ENCODE measurements at regions not wholly inside any gene's neighbourhood (a gene's known extent, or its start where the extent isn't known, plus 50 kb on each side); places are given as distances from the start of the nearest gene placed in this dataset.

DNA sequence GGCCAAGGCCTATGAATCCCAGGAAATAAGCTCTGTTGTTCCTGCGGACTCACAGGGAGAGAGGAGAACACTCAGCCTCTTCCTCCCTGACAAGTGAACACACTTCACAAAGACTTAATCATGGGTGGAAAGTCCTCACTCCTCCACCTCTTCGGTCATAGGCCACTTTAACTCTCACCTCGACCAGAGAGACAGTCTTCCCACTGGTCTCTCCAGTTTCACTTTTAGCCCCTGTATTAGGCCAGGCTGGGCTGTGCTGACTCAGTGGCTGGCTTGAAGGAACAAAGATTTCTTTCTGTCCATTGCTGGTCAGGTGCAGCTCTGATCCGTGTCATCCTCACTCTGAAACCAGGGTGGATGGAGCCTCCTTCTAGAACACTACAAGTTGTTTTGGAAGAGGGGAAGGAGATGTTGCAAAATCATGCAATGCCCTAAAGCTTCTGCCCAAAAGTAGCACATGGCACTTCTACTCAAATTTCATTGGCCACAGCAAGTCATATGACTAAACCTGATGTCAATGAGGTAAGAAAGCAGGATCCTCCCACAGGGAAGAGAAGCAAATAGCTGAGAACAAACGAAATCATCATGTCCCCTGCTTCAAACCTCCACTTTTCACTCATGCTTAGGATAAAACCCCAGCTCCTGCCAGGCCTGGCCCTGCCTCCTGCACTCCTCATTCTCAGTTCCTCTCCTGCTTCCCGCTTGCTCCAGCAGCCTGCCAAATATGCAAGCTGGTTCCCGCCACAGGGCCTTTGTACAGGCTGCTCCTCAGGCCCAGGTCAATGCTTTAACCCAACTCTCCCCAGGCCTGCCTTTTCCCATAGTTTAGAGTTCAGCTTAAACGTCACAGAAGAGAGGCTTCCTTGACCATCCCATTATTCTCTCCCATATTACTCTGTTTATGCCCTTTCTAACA is 150.5 kb upstream of the RUNX3 start:
- TF ChIP-seq EZH2phosphoT487 (IDR thresholded peaks at IDR 0.05; ENCODE audit: low read depth, severe bottlenecking, unreplicated experiment) (no peak), CTCF (IDR thresholded peaks at IDR 0.05; ENCODE audit: poor library complexity) (no peak), EZH2 (IDR thresholded peaks at IDR 0.05; ENCODE audit: borderline replicate concordance) (no peak)
